ENCODE measurements at regions not wholly inside any gene's neighbourhood (a gene's known extent, or its start where the extent isn't known, plus 50 kb on each side); places are given as distances from the start of the nearest gene placed in this dataset.

DNA sequence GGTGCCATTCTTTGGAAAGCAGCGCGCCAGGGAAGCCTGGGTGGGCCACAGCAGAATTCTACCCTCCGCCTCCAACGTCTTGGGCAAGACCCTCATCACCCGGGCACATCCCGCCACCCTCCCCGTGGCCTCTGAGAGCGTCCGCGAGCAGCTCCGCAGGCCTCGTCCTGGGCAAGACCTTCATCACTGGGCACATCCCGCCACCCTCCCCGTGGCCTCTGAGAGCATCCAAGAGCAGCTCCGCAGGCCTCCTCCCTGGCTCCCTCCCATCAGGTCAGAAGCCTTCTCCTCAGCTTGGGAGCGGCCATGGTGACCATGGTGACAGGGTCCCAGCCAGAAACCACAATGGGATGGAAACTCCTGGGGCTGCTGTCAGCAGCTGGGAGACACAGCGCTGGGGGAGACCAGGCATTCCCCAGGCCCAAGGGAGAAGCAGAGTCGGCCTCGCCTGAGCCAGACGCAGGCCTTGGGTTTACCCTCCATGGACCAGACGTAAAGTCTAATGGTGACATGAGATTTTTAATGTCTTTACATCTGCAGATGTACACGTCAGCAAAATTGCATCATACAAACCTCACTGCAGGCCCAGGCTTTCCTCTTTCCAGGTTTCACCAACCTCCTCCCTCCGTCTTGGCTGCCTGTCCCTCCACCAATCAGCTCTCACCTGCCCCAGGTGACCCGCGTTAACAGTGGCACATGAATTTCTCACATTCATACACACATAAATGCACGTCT, 55.1 kb upstream of the PPP2R2D start:
- no peak for DNase-seq (ENCODE audit: low read depth)
- CTCF ChIA-PET, result no interaction called here

DNA sequence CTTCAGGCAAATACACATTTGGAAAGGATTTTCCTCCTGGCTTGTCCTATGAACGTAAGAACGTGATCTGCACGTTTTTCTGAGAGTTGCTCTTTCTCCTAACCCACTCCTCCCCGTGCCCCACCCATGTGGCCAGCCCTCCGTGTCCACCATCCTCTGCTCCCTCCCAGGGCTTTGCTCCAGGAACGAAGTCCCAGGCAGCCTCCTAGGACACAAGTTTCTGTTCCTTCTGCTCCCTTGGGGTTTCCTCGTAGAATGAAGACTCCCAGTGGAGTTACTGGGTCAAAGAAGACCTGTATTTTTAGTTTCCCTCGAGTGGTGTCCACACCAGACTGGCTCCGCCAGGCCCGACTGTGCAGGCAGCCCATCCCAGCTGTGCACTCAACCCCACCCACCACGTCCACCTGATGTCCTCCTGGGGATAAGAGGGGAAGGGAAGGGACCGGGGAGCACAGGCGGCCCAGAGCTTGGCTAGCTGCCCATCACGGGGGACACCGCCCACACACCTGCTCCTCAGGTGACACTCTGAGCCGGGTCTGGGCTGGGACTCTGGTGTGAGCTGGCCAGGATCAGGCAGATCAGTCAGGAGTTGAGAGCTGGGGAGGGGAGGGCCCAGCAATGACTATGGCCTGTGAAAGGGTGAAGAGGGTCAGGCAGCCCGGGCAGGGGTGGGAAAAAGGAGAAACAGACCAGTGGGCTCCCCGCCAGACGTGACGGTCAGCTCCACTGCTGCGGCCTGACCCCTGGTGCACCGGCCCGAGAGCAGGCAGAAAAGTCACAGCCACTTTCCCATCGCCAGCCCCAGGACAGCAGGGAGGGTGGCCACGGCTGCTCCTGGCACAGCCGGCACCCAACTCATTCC, 54.3 kb upstream of the PPP2R2D start:
- H3K36me3 ChIP-seq (ENCODE audit: control insufficient read depth, insufficient read depth, low read length), result no peaks in the 10 kb centered on the region
- H3K27me3 ChIP-seq (ENCODE audit: control insufficient read depth, insufficient read depth, low read length), result no peaks in the 10 kb centered on the region
- H3K4me3 ChIP-seq (ENCODE audit: low read depth, low read length), result no peak overlapping the region
- ChIA-PET CTCF (no interaction called here), POLR2A (no interaction called here)
- no peak for DNase-seq (ENCODE audit: low read depth)
- TF ChIP-seq, protein P1, sequence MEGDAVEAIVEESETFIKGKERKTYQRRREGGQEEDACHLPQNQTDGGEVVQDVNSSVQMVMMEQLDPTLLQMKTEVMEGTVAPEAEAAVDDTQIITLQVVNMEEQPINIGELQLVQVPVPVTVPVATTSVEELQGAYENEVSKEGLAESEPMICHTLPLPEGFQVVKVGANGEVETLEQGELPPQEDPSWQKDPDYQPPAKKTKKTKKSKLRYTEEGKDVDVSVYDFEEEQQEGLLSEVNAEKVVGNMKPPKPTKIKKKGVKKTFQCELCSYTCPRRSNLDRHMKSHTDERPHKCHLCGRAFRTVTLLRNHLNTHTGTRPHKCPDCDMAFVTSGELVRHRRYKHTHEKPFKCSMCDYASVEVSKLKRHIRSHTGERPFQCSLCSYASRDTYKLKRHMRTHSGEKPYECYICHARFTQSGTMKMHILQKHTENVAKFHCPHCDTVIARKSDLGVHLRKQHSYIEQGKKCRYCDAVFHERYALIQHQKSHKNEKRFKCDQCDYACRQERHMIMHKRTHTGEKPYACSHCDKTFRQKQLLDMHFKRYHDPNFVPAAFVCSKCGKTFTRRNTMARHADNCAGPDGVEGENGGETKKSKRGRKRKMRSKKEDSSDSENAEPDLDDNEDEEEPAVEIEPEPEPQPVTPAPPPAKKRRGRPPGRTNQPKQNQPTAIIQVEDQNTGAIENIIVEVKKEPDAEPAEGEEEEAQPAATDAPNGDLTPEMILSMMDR (IDR thresholded peaks at IDR 0.05; ENCODE audit: insufficient read depth, low read depth, low read length), result no peak

More for the DNA sequence above, 55.1 kb upstream of the PPP2R2D start:
- H3K4me3 ChIP-seq (ENCODE audit: low read depth, low read length), result no peak overlapping the region
- no peaks in the 10 kb centered on the region for H3K27me3 ChIP-seq (ENCODE audit: control insufficient read depth, insufficient read depth, low read length)
- TF ChIP-seq, protein P1 (IDR thresholded peaks at IDR 0.05; ENCODE audit: insufficient read depth, low read depth, low read length), result no peak
- no peaks in the 10 kb centered on the region for H3K36me3 ChIP-seq (ENCODE audit: control insufficient read depth, insufficient read depth, low read length)
- POLR2A ChIA-PET, result no interaction called here

- no peak overlapping the region for H3K4me3 ChIP-seq (ENCODE audit: low read depth, low read length)
- DNase-seq (ENCODE audit: low read depth), result no peak
- ChIA-PET CTCF (no interaction called here), POLR2A (no interaction called here)
- TF ChIP-seq, protein P1 (IDR thresholded peaks at IDR 0.05; ENCODE audit: insufficient read depth, low read depth, low read length), result no peak
- no peaks in the 10 kb centered on the region for H3K36me3 ChIP-seq (ENCODE audit: control insufficient read depth, insufficient read depth, low read length)
- H3K27me3 ChIP-seq (ENCODE audit: control insufficient read depth, insufficient read depth, low read length), result no peaks in the 10 kb centered on the region
Measured at GRCh38 chr10:131847241-131847783, 53.5 kb upstream of the PPP2R2D start.

DNA sequence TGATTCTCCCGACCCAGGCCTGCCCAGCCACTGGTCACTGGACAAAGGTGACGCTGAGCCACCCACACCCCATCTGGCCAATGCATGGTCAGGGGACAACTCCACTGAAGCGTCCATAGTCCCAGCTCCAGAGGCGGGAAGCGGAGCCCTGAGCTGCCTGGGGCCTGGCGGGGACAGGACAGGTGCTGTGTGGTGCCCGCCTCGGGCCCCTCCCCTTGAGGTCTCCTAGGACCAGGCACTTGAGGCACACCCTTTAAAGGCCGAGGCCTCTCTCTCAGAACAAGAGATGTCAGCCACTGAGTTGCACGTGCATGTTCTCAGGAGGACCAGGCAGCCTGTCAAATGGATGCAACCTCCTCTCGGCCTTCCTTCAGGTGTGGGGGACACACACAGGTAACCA, 52.5 kb upstream of the PPP2R2D start:
- DNase-seq (ENCODE audit: low read depth), result no peak
- Histone ChIP-seq H3K27me3 (ENCODE audit: control insufficient read depth, insufficient read depth, low read length) (no peaks in the 10 kb centered on the region), H3K4me3 (ENCODE audit: low read depth, low read length) (no peak overlapping the region), H3K36me3 (ENCODE audit: control insufficient read depth, insufficient read depth, low read length) (no peaks in the 10 kb centered on the region)
- ChIA-PET POLR2A (no interaction called here), CTCF (no interaction called here)
- TF ChIP-seq, protein P1 (IDR thresholded peaks at IDR 0.05; ENCODE audit: insufficient read depth, low read depth, low read length), result no peak
